Right cardiac atrium (tissue), 5 donors: ENCODE measurements at regions not wholly inside any gene's neighbourhood (a gene's known extent, or its start where the extent isn't known, plus 50 kb on each side); places are given as distances from the start of the nearest gene placed in this dataset.

ENCODE experiments used
- ATAC-seq, 2 donors: fragments of 200-7000 bp; cut with Tn5 transposase; one replicate each; pipeline versions ENCODE4 v1.8.0 to v1.9.1; 2020; ENCODE audit warnings: moderate library complexity in 2 of 2, mild to moderate bottlenecking in 1 of 2
- DNase-seq, 3 donors: peaks; one replicate each; pipeline ENCODE4 v3.0.0-alpha.2; 2020
- H3K27ac ChIP-seq: one replicate; pipeline ENCODE4 v1.5.1; 2013; ENCODE audit warnings: mild to moderate bottlenecking, low read length, control low read depth, moderate library complexity
- H3K27me3 ChIP-seq: one replicate; pipeline ENCODE4 v1.6.1; 2013; ENCODE audit not compliant: control insufficient read depth, insufficient read depth
- H3K4me1 ChIP-seq: one replicate; pipeline ENCODE4 v1.6.1; 2013; ENCODE audit warnings: low read length; ENCODE audit not compliant: control insufficient read depth, insufficient read depth
- H3K4me3 ChIP-seq: one replicate; pipeline ENCODE4 v1.5.1; 2013; ENCODE audit warnings: low read length, control low read depth
- H3K9me3 ChIP-seq: one replicate; pipeline ENCODE4 v1.6.1; 2013; ENCODE audit warnings: low read length; ENCODE audit not compliant: control insufficient read depth
- WGBS: extraction: QIAGEN DNeasy Blood & Tissue Kit; methylation state at CpG from one replicate; pipeline ENCODE4 v1.1.7; 2013; 5-methylcytosine and 5-hydroxymethylcytosine counted together
- intact Hi-C, 4 donors: fragments of 100-400 bp; cut with DNase I; formaldehyde crosslinking; loops; one replicate each; pipeline versions ENCODE4 v1.11.0 to v1.14.0; 2022 to 2023
- donor health status: healthy with polysubstance abuse.
- donor health status: DM: no; HTN: yes; CAD: no.
- donor health status: DM: no; HTN: no; CAD: no.
- donor health status: DM: no; HTN: yes; CAD: no; lungs with severe emphysema.
- donor health status: DM: yes; HTN: yes; CAD: no.

DNA sequence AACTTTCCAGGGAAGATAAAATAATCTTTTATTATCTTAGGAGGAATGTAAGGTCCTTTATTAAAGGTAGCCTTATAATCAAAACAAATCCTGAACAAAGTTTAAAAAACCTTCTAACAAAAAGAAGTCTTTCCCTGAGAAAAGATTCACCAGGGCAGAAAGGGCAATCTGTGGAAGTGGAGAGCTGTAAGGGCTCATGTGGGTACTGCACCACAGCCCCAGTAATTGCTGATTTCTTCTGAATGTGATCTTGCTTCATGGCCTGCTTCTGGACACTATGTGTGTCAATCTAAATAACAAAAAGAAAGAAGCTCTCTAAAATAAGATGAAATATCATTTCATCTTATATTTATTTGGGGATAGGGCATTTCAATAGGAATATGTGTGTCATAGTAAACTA, 1501.6 kb downstream of the OTOL1 start:
- no peak overlapping the region for H3K4me3 ChIP-seq
- DNase-seq = no peak
- intact Hi-C loops = no loop called here

DNA sequence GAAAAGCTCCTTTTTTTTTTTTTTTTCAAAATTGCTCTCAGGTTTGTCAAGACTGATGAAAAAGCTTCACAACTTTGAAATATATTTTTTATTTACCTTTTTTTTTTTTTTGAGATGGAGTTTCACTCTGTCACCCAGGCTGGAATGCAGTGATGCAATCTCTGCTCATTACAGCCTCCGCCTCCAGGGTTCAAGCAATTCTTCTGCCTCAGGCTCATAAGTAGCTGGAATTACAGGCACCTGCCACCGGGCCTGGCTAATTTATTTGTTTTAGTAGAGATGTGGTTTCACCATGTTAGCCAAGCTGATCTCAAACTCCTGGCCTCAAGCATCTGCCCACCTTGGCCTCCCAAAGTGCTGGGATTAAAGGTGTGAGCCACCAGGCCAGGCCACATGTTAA, 1515.0 kb downstream of the OTOL1 start:
- Histone ChIP-seq H3K9me3 (no peaks in the 10 kb centered on the region), H3K4me3 (no peak overlapping the region), H3K27ac (no peak overlapping the region), H3K4me1 (no peaks in the 10 kb centered on the region), H3K27me3 (no peaks in the 10 kb centered on the region)
- DNase-seq = no peak
- 64% methylated on average over 2 of the region's 2 CpGs for WGBS
- intact Hi-C loops = no loop called here
- no peak for ATAC-seq

More for the DNA sequence above, 1501.6 kb downstream of the OTOL1 start:
- Histone ChIP-seq H3K27me3 (no peaks in the 10 kb centered on the region), H3K4me1 (no peaks in the 10 kb centered on the region), H3K9me3 (no peaks in the 10 kb centered on the region), H3K27ac (no peak overlapping the region)
- no peak for ATAC-seq

DNA sequence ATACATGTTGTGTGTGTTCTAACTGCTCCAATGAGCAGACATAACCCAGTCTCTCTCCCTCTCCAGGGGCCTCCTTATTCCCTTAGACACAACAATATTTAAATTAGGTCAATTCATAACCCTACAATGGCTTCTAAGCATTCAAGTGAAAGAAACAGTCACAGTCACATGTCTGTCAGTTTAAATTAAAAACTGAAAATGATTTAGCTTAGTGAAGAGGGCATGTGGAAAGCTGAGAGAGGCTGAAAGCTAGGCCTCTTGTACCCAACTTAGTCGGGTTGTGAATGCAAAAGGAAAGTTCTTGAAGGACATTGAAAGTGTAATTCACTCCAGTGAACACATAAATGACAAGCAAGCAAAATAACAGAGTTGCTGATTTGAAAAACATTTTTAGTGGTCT, 1519.6 kb downstream of the OTOL1 start:
- no peak overlapping the region for H3K27ac ChIP-seq
- no peaks in the 10 kb centered on the region for H3K4me1 ChIP-seq
- intact Hi-C loops = no loop called here
- H3K9me3 ChIP-seq = no peaks in the 10 kb centered on the region
- DNase-seq (no peak), ATAC-seq (no peak)
- H3K27me3 ChIP-seq = no peaks in the 10 kb centered on the region
- 70% methylated on average over 1 of the region's 1 CpG for WGBS
- no peak overlapping the region for H3K4me3 ChIP-seq

DNA sequence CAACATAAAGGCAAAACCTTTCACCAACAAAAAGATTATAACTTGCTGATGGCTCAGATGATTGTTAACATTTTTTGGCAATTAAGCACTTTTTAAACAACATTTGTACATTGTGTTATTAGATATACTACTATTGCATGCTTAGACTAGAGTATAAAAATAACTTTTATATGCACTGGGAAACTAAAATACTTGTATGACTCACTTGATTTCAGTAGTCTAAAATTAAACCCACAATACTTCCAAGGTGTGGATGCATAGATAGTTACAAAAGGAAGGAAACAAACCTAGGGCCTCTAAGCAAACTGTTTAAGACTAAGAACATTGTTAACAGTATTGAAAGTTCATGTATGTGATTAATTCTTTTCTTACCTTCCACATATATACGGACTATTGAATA, 1521.5 kb downstream of the OTOL1 start:
- Histone ChIP-seq H3K27ac (no peak overlapping the region), H3K27me3 (no peaks in the 10 kb centered on the region), H3K4me1 (no peaks in the 10 kb centered on the region), H3K4me3 (no peak overlapping the region), H3K9me3 (no peaks in the 10 kb centered on the region)
- 91% methylated on average over 1 of the region's 1 CpG for WGBS
- no peak for DNase-seq
- intact Hi-C loops = no loop called here
- no peak for ATAC-seq

DNA sequence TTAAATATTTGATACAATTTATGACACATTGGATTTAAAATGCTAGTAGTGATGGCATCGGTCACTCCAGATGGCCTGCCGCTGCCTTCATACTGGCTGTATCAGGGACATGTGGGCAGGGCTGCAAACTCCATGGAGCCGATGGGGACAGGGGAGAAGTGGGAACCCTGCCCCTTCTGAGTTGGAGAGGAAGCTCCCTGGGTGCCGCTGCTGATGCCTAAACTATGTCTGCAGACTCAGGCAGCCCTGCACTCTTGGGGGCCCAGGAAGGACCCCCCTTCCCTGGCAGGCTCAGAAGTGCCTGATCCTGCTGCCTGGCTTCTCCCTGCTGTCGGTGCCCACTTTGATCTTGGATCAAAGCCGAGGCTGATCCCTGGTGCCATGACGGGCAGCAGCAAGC, 1522.1 kb downstream of the OTOL1 start:
- WGBS = 88% methylated on average over 7 of the region's 7 CpGs
- H3K4me1 ChIP-seq = no peaks in the 10 kb centered on the region
- no peak for ATAC-seq
- no peaks in the 10 kb centered on the region for H3K27me3 ChIP-seq
- no peaks in the 10 kb centered on the region for H3K9me3 ChIP-seq
- peak in 1 of 3 donors; percentile 16 for DNase-seq
- H3K27ac ChIP-seq = no peak overlapping the region
- intact Hi-C loops = no loop called here
- H3K4me3 ChIP-seq = no peak overlapping the region

DNA sequence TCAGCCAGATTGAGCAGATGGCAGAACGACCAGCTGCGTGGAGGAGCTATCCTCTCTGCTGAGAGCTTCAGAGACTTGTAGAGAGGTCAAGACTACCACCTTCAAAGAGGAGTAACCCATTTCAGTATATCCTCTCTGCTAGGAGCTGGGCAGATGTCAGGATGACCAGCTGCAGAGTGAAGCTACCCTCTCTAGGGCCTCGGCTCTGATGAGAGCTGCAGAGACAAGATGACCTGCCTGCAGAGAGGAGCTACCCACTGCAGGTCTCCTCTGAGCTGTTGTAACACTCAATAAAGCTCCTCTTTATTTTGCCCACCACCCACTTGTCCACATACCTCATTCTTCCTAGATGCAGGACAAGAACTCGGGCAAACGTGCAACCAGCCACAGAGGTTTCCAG, 1522.7 kb downstream of the OTOL1 start:
- ATAC-seq = no peak
- Histone ChIP-seq H3K4me3 (no peak overlapping the region), H3K4me1 (no peaks in the 10 kb centered on the region), H3K27me3 (no peaks in the 10 kb centered on the region), H3K27ac (no peak overlapping the region), H3K9me3 (no peaks in the 10 kb centered on the region)
- intact Hi-C loops = no loop called here
- DNase-seq = no peak
- WGBS = 67% methylated on average over 5 of the region's 5 CpGs

DNA sequence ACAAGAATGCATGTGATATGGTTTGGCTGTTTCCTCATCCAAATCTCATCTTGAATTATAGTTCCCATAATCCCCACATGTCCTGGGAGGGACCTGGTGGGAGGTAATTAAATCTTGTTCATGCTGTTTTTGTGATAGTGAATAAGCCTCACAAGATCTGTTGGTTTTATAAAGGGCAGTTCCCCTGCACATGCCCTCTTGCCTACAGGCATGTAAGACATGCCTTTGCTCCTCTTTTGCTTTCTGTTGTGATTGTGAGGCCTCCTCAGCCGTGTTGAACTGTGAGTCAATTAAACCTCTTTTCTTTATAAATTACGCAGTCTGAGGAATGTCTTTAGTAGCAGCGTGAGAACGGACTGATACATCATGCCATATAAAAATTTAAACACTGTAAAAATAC, 1537.0 kb downstream of the OTOL1 start:
- Histone ChIP-seq H3K27me3 (no peaks in the 10 kb centered on the region), H3K4me3 (no peak overlapping the region), H3K27ac (no peak overlapping the region), H3K4me1 (no peaks in the 10 kb centered on the region), H3K9me3 (no peaks in the 10 kb centered on the region)
- WGBS = 70% methylated on average over 4 of the region's 4 CpGs
- intact Hi-C loops = no loop called here
- ATAC-seq (no peak), DNase-seq (no peak)

DNA sequence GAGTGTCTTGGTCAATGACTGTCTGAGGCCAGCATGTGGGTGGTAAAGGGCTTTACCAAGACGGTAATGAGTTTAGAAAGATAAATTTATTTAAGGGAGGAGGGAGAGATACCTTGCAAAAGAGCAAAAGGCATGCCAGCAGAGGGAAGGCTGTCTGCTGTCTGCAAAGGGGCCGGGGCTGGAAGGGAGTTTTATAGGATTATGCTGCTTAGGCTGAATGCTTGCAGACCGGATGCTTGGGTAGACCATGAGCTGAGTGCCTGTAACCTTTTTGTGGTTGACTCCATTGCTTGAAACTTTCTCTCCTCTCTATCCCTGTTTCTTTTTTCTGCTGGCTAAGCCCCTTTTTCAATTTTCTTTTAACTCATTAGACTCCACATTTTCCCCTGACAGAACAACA, 1543.0 kb downstream of the OTOL1 start:
- intact Hi-C loops = no loop called here
- Histone ChIP-seq H3K27me3 (no peaks in the 10 kb centered on the region), H3K9me3 (no peaks in the 10 kb centered on the region), H3K4me3 (no peak overlapping the region), H3K27ac (no peak overlapping the region), H3K4me1 (no peaks in the 10 kb centered on the region)
- 82% methylated on average over 3 of the region's 3 CpGs for WGBS
- no peak for ATAC-seq
- DNase-seq = no peak

DNA sequence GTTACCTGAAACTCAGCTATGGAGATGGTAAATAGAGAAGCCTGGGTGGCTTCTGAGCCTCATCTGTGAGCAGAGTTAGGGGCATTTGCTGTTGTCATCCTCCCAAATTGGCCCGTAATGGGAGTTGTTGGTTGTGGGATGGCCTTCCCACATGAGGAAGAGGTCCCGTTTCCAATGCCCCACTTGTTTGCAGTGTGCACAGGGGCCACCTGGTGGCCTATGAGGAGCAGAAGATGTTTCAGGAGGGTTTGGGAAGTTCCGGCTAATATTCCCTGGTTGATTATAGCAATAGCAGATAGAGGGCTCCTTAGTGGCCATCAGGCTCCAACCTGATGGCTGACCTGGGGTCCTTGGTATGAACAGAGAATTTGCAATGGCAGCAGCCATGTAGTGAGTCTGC, 1546.5 kb downstream of the OTOL1 start:
- Histone ChIP-seq H3K4me3 (no peak overlapping the region), H3K27me3 (no peaks in the 10 kb centered on the region), H3K4me1 (no peaks in the 10 kb centered on the region), H3K27ac (no peak overlapping the region), H3K9me3 (no peaks in the 10 kb centered on the region)
- ATAC-seq (no peak), DNase-seq (peak in 1 of 3 donors; percentile 18)
- intact Hi-C loops = no loop called here
- 28% methylated on average over 3 of the region's 3 CpGs for WGBS

DNA sequence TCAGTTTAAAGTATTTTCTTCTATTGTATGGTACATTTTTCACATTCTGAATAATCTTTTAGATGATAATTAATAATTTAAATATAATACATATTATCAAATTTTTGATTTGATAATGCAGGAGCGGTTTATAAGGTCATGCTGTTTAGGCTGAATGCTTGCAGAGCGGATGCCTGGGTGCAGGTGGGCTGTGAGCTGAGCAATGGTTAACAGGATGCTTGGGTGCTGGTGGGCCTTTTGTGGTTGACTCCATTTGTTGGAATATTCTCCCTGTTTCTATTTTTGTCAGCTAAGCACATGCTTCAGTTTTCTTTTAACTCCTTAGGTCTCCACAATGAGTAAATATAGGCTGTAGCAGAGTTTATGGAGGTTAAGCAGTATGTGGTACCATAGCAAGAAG, 1549.3 kb downstream of the OTOL1 start:
- intact Hi-C loops = no loop called here

DNA sequence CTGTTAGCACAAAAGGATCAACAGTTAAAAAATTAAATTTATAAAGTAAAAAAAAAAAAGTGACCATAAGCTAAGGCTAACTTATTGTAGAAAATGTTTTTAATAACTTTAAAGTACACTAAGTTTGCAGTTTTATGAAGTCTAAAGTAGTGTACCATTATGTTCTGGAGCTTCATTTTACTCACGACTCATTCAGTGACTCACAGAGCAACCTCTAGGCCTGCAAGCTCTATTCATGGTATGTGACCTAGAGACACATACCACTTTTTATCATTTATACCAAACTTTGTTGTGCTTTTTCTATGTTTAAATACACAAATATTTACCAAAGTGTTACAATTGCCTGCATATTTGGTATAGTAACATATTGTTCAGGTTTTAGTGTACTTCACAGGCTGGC, 1552.3 kb downstream of the OTOL1 start:
- no peaks in the 10 kb centered on the region for H3K4me1 ChIP-seq
- no peaks in the 10 kb centered on the region for H3K27me3 ChIP-seq
- H3K4me3 ChIP-seq = no peak overlapping the region
- ATAC-seq (no peak), DNase-seq (no peak)
- no peak overlapping the region for H3K27ac ChIP-seq
- H3K9me3 ChIP-seq = no peaks in the 10 kb centered on the region
- intact Hi-C loops = no loop called here
- WGBS = no CpG with 5 or more reads among the region's 1 CpG

More for the DNA sequence above, 1549.3 kb downstream of the OTOL1 start:
- no peak for DNase-seq
- ATAC-seq = no peak
- no peak overlapping the region for H3K27ac ChIP-seq
- H3K9me3 ChIP-seq = no peaks in the 10 kb centered on the region
- H3K27me3 ChIP-seq = no peaks in the 10 kb centered on the region
- WGBS = 92% methylated on average over 2 of the region's 2 CpGs
- H3K4me3 ChIP-seq = no peak overlapping the region
- H3K4me1 ChIP-seq = no peaks in the 10 kb centered on the region

DNA sequence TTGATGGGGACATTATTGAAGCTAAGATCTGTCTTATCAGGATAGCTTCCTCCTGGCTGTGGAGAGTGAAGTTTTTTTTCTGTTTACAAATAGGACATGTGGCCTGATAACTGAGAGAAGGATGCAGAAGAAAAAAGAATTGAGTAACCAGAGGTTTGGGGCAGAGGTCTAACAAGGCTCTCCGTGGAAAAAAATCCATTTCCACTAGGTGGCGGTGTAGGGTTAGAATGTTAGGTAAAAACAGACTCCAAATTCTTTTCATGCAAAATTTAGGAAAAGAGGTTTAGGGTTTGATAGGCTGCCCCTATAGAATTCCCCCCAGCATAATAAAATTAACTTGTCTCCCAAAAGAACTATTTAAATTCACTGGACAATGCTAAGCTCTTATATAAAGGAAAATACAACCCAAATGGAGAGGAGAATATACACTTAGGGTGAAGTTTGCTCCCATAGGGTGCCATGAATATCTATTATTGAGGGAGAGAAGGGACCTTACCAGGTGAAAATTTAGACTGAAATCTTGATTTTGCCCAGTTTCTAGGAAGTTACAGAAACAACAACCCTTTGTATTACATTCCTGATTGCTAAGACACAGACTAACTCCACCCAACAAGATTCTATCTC, 1560.4 kb downstream of the OTOL1 start:
- WGBS = 23% methylated on average over 2 of the region's 2 CpGs
- DNase-seq (peak in 2 of 3 donors; percentile 13 to 44), ATAC-seq (peak in 1 of 2 donors; percentile 13)
- H3K9me3 ChIP-seq = no peaks in the 10 kb centered on the region
- no peak overlapping the region for H3K27ac ChIP-seq
- intact Hi-C loops = no loop called here
- no peaks in the 10 kb centered on the region for H3K27me3 ChIP-seq
- no peak overlapping the region for H3K4me3 ChIP-seq
- H3K4me1 ChIP-seq = no peaks in the 10 kb centered on the region
